ENCODE measurements at regions not wholly inside any gene's neighbourhood (a gene's known extent, or its start where the extent isn't known, plus 50 kb on each side); places are given as distances from the start of the nearest gene placed in this dataset.
A peak's percentile ranks its signal among the peaks of the same experiment; 100 is the strongest.

DNA sequence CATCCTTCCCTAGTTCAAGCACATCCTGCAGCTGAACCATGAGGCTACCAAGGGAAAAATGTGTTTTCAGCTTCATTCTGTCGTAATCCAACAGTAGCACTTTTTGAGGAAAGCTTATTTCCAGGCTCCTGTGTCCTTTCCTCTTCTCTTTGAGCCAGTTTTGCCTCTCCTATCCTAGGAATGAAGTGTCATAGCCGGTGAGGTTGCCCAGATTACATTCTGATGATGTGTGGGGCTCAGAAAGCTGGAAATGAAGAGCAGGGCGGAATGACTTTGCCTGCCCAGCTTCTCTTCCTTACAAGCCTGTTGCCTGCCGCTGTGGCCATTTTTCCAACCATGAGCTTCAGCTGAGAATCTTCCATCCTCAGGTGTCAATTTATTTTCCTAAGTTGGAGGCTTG, 381.8 kb downstream of the NUAK1 start:
- no peaks in the 10 kb centered on the region for H4K20me1 ChIP-seq (ENCODE audit: insufficient read depth)
- intact Hi-C loops (cut with micrococcal nuclease) = no loop called here
- no peak overlapping the region for H3K27ac ChIP-seq (ENCODE audit: low read depth, low read length)
- H3K36me3 ChIP-seq (ENCODE audit: control insufficient read depth in 1 of 2, insufficient read depth in 2 of 2, low read length in 2 of 2) = no peaks in the 10 kb centered on the region
- no TSS peak for BruUV-seq (replicated peaks)
- H2AFZ ChIP-seq (ENCODE audit: low read depth, low read length, poor library complexity, severe bottlenecking) = no peak overlapping the region
- peaks cover 7% of the 10 kb centered on the region; the same call in 1 of the 2 replicates for H3K27me3 ChIP-seq (ENCODE audit: insufficient read depth, low read length)
- CTCF ChIA-PET = no interaction called here
- H3K9me2 ChIP-seq (ENCODE audit: insufficient read depth) = no peaks in the 10 kb centered on the region
- POLR2A ChIA-PET = no interaction called here
- no peak overlapping the region for H3K4me3 ChIP-seq (replicated peaks in 1 of 2; ENCODE audit: low read depth in 1 of 2, low read length in 2 of 2)
- ATAC-seq (no peak), DNase-seq (ENCODE audit: low read depth, low spot score) (no peak)
- H3K79me2 ChIP-seq (ENCODE audit: insufficient read depth, low read length) = no peaks in the 10 kb centered on the region
- RAD21 ChIA-PET (ENCODE audit: low non-redundant PET in 1 of 2, low total read pairs in 2 of 2, uncharacterized antibody in 2 of 2, unreplicated experiment in 2 of 2) = no interaction called here
- H3K9me3 ChIP-seq (ENCODE audit: control insufficient read depth in 1 of 2, insufficient read depth in 1 of 2, low read depth in 1 of 2, low read length in 2 of 2) = no peaks in the 10 kb centered on the region
- no peaks in the 10 kb centered on the region for H3K4me1 ChIP-seq (ENCODE audit: control insufficient read depth in 1 of 2, insufficient read depth in 2 of 2, low read length in 2 of 2)
- H3K9ac ChIP-seq (ENCODE audit: low read length) = no peak overlapping the region
- no peak for TF ChIP-seq POLR2A (IDR thresholded peaks at IDR 0.05; ENCODE audit: borderline replicate concordance, extremely low read depth, insufficient read depth, insufficient read length)
- TF ChIP-seq, protein P1, sequence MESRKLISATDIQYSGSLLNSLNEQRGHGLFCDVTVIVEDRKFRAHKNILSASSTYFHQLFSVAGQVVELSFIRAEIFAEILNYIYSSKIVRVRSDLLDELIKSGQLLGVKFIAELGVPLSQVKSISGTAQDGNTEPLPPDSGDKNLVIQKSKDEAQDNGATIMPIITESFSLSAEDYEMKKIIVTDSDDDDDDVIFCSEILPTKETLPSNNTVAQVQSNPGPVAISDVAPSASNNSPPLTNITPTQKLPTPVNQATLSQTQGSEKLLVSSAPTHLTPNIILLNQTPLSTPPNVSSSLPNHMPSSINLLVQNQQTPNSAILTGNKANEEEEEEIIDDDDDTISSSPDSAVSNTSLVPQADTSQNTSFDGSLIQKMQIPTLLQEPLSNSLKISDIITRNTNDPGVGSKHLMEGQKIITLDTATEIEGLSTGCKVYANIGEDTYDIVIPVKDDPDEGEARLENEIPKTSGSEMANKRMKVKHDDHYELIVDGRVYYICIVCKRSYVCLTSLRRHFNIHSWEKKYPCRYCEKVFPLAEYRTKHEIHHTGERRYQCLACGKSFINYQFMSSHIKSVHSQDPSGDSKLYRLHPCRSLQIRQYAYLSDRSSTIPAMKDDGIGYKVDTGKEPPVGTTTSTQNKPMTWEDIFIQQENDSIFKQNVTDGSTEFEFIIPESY (IDR thresholded peaks at IDR 0.05; ENCODE audit: extremely low read depth, insufficient replicate concordance, low read length) = no peak
- H3K4me2 ChIP-seq (ENCODE audit: low read length) = no peak overlapping the region

DNA sequence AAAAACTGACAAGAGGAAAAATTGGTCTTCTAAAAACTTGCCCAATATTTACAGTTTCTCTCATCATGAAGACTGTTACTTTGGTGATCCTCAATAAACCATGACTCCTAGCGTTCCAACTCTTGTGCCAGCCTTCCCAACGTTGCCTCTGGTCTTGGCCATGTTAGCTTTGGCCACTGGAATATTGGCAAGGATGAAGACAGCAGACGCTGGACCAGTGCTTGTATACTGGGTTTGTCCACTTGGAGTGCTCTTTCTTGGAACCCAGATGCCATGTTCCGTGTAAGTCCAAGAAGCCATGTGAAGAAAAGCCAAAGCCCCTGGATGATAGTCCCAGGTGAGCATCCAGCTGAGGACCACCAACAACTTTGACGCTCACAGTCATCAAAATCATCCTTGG, 379.6 kb downstream of the NUAK1 start:
- H2AFZ ChIP-seq (ENCODE audit: low read depth, low read length, poor library complexity, severe bottlenecking) = no peak overlapping the region
- no peaks in the 10 kb centered on the region for H3K79me2 ChIP-seq (ENCODE audit: insufficient read depth, low read length)
- H3K36me3 ChIP-seq (ENCODE audit: control insufficient read depth in 1 of 2, insufficient read depth in 2 of 2, low read length in 2 of 2) = no peaks in the 10 kb centered on the region
- intact Hi-C loops (cut with micrococcal nuclease) = no loop called here
- H3K9me2 ChIP-seq (ENCODE audit: insufficient read depth) = no peaks in the 10 kb centered on the region
- ATAC-seq (peak; percentile 59; the same call in 1 of the 2 replicates), DNase-seq (ENCODE audit: low read depth, low spot score) (peak; percentile 0)
- BruUV-seq (replicated peaks) = no TSS peak
- H3K4me2 ChIP-seq (ENCODE audit: low read length) = no peak overlapping the region
- TF ChIP-seq ZNF274 (IDR thresholded peaks at IDR 0.05; ENCODE audit: low read depth, low read length) = no peak
- TF ChIP-seq, protein P2, sequence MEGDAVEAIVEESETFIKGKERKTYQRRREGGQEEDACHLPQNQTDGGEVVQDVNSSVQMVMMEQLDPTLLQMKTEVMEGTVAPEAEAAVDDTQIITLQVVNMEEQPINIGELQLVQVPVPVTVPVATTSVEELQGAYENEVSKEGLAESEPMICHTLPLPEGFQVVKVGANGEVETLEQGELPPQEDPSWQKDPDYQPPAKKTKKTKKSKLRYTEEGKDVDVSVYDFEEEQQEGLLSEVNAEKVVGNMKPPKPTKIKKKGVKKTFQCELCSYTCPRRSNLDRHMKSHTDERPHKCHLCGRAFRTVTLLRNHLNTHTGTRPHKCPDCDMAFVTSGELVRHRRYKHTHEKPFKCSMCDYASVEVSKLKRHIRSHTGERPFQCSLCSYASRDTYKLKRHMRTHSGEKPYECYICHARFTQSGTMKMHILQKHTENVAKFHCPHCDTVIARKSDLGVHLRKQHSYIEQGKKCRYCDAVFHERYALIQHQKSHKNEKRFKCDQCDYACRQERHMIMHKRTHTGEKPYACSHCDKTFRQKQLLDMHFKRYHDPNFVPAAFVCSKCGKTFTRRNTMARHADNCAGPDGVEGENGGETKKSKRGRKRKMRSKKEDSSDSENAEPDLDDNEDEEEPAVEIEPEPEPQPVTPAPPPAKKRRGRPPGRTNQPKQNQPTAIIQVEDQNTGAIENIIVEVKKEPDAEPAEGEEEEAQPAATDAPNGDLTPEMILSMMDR (IDR thresholded peaks at IDR 0.05 in 2 of 3, conservative IDR thresholded peaks at IDR 0.05 in 1 of 3; ENCODE audit: borderline replicate concordance in 1 of 3, insufficient read depth in 1 of 3, low read depth in 2 of 3, low read length in 2 of 3) = peak in 2 of 3 experiments; percentile 33 to 38; a peak in 4 of 6 replicates
- ChIA-PET POLR2A (no interaction called here), CTCF (no interaction called here), RAD21 (ENCODE audit: low non-redundant PET in 1 of 2, low total read pairs in 2 of 2, uncharacterized antibody in 2 of 2, unreplicated experiment in 2 of 2) (no interaction called here)
- H3K9ac ChIP-seq (ENCODE audit: low read length) = no peak overlapping the region
- H3K27me3 ChIP-seq (ENCODE audit: insufficient read depth, low read length) = 0 out of 2 replicates have a peak, but pooled peaks cover 4% of the 10 kb centered on the region
- H3K4me3 ChIP-seq (replicated peaks in 1 of 2; ENCODE audit: low read depth in 1 of 2, low read length in 2 of 2) = no peak overlapping the region
- H4K20me1 ChIP-seq (ENCODE audit: insufficient read depth) = no peaks in the 10 kb centered on the region
- no peaks in the 10 kb centered on the region for H3K4me1 ChIP-seq (ENCODE audit: control insufficient read depth in 1 of 2, insufficient read depth in 2 of 2, low read length in 2 of 2)
- no peaks in the 10 kb centered on the region for H3K9me3 ChIP-seq (ENCODE audit: control insufficient read depth in 1 of 2, insufficient read depth in 1 of 2, low read depth in 1 of 2, low read length in 2 of 2)
- no peak overlapping the region for H3K27ac ChIP-seq (ENCODE audit: low read depth, low read length)
